SKM-1 (cell line): ENCODE measurements at regions not wholly inside any gene's neighbourhood (a gene's known extent, or its start where the extent isn't known, plus 50 kb on each side); places are given as distances from the start of the nearest gene placed in this dataset.

Experiments used
- DNase-seq: peaks from one replicate; lab custom pipeline; 2025; ENCODE audit not compliant: unreplicated experiment; lab: John Stamatoyannopoulos, UW

- no peak for DNase-seq
Measured at GRCh38 chr6:43951756-43952675, 175.2 kb downstream of the MRPL14 start.

- DNase-seq = peak; percentile 78
Measured at GRCh38 chr6:43951063-43951755, 176.0 kb downstream of the MRPL14 start.

DNA sequence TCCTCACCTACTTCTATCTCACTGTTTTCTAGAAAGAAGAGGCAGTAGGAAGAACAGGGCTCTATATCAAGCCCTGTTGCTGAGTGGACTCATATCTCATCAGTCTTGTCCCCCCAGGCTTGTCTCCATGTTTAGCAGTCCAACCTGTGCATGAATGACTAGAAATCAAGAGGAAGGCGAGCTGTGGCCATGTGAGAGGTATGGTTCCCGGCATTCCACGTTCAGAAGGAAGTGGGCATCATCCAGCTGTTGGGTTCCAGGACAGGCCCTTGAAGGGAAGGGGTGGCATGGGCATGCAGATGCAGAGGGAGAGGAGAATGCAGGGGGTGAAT, 176.6 kb downstream of the MRPL14 start:
- DNase-seq = no peak

DNA sequence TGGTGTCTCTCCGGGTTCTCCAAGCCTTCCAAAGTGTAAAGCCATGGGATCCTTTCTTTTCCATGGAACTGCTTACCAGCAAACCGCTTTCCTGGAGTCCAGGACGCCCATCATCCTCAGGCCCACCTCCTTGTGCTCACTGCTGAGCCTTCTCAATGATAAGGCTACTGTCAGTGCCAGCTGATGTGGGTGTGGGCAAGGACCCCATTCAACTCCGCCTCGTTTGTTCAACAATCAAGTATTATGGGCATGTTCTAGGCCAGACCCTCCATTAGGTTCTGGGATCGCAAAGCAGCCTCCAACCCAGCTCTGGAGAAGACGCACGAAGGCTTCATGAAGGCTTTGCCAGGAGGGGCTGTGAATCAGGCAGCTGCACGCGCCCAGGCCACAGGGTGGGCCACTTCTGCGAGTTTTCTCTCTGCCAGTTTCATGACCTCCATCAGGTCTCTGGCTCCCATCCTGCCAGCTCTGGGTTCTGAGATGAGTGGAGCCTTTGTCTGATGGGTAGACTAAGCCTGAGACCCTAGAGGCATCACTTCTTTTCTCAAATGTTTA, 177.1 kb downstream of the MRPL14 start:
- DNase-seq = no peak

DNA sequence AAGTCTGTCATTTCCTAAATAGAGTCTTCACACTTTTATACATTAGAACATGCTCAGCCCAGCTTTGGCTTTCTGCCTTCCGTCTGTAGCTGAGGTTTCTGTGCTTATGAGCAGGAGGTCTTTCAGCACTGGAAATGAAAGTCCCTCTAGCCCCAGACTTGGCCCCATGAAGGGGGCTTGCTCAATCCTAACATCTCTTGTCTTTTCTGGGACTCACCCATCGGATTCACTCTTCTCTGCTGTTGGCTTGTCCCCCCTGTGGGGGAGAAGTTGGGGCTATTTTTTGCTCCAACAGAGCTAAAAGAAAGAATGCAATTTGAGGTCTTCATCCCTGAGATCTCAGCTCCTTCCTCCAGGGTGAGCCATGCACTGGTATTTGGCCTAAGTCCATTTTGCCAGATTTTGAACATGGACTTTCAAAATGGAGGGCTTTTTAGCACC, 177.7 kb downstream of the MRPL14 start:
- DNase-seq = no peak

GRCh38 chr6:43948527-43949485, 178.4 kb downstream of the MRPL14 start:
- no peak for DNase-seq

- no peak for DNase-seq
Measured at GRCh38 chr6:43947860-43948259, 177.8 kb downstream of the VEGFA start.

DNA sequence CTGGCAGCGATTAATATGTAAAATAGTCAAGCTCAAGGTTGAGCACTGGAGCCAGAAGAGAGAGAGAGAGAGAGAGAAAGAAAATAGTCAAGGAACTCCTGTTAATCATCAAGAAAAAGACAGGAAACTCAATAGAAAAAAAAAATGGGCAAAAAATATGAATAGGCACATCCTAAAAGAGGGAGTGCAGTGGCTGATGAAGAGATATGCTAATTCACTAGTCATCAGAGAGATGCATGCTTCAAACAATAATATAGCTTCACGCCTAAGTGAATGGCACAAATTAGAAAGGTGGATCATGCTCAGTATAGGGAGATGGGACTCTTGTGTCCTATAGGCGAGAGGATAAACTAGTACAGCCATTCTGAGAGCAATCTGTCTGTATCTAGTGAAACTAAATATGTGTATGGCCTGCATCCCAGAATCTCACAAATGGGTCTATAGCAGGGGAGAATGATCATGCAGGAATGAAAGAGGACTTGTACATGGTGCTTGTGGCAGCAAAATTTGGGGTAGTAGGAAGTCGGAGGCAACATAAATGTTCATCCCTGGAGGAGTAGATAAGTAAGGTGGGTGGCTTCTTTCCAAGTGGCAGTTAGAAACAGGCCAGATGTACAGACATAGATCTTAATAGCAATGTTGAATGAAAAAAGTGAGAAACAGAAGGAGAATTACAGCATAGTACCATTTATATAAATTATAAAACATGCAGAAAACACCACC, 176.8 kb downstream of the VEGFA start:
- DNase-seq = no peak

GRCh38 chr6:43945768-43946080, 175.7 kb downstream of the VEGFA start:
- no peak for DNase-seq

DNA sequence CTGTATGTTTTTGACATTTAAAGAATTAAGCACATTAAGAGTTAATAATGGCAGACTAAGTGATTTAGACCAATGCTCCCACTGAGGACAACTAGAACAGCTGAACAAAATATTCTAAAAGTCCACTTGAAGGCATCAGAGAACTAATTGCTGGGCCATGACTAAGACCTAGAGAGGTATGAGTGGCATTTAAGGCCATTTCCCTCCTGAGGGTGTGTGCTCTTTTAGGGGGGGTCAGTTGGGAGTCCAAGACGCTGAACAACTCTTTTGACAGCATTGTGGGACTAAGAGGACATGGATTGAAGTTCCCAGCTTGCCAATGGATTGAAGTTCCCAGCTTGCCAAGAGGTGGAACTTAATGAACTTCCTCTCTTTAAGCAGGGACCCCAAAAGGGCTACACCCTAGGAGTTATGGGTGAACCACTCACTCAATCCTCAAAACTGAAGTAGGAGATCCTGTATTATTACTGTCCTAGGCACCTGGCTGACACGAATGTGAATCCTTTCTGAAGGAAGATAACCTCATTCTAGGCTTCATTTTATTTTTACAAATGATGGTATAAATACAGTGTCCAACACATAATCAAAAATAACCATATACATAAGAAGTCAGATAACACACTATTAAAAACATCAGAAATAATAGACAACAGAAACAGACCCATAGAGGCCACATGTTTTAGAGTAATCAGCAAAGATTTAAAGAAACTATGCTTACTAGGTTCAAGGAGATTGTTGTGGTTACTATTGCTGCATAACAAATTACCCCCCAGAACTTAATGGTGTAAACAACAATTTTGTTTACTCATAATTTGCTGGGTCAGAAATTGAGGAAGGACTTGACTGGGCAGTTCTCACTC, 175.1 kb downstream of the VEGFA start:
- no peak for DNase-seq

DNA sequence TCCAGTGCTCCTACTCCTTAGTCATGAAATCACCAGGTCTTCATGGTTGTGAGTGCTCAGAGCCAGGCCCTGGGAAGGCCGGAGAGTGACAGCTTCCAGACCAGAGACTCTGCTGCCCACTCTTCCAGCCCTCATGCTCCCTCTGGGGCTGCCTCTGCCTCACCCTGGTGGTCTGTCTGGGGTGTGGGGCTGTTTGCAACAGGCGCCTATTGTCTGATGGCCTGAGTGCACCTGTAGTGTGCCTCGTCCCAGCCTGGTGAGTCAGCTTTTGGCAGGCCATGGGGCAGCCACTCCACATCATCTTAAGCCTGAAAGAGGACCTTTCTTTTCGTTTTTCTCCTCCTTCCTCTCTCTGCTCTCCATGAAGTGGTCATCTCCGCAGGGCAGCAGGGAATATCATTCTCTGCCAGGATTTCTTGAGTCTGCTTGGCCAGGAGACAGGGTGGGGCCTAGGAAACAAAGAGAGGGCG, 173.8 kb downstream of the VEGFA start:
- no peak for DNase-seq

DNA sequence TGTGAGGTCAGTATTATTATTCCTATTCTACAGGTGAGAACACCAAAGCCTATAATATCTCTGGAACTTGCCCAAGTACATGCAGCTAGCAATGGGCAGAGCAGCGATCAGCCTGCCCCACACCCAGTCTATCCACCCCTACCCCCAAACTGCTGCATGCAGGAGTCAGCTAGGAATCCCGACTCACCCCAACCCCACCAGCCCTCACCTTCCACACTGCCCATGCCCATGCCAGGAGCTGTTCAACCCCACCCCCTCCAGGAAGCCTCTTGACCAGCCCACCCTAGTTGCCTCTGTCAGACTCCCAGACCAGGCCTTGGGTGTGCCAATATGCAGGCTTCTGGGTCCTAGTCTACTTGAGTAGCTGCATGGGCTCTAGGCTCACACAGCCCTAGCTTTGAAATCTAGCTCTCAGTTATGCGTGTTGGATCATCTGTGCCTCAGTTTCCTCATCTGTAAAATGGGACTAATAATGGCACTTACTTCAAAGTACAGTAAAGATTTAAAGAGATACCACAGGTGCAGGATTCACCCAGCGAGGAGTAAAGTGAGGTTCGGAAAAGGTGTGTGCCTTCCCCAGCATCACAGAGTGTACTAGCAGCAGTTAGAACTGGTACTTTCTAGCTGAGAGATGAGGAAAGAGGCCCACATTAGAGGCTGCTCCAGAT, 173.2 kb downstream of the VEGFA start:
- DNase-seq = no peak

- no peak for DNase-seq
Measured at GRCh38 chr6:43942616-43943015, 172.6 kb downstream of the VEGFA start.

DNA sequence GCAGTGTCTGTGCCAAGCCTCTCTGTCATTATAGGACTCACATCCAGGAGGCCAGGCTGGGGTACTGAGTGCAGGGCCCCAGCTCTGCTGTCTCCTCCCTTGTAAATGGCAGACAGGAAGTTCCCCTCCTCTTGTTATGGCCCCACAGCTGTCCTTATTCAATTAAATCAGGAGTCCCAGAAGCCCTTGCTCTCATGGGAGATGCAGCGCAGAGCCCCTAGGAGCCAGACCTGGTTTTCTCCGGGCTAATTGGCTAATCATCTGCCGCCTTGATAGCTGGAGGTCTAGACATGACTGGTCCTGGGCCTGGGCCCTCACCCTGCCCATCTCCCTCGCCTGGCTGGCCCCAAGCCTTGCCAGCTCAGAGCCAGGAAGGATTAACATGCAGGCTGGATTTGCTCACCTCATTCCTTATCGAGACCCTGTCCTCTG, 172.0 kb downstream of the VEGFA start:
- no peak for DNase-seq

DNA sequence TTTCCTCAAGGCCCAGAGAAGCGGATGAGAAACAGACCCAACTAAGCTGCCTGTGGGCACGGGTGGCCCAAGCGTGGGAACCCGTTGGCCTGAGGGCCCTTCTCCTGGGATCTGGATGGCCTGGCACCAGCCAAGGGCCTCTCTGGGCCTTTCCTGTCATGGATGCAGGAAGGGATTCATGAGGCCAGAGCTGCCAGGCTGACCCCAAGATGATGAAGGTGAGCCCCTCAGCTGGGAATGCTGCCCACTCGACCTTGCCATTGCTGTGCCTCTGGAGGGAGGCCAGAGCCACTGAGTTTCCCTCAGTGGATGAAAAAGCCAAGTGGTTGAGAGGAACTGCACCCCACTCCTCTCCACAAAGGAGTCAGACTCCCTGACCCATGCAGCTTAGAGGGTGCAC, 171.2 kb downstream of the VEGFA start:
- DNase-seq = no peak

DNA sequence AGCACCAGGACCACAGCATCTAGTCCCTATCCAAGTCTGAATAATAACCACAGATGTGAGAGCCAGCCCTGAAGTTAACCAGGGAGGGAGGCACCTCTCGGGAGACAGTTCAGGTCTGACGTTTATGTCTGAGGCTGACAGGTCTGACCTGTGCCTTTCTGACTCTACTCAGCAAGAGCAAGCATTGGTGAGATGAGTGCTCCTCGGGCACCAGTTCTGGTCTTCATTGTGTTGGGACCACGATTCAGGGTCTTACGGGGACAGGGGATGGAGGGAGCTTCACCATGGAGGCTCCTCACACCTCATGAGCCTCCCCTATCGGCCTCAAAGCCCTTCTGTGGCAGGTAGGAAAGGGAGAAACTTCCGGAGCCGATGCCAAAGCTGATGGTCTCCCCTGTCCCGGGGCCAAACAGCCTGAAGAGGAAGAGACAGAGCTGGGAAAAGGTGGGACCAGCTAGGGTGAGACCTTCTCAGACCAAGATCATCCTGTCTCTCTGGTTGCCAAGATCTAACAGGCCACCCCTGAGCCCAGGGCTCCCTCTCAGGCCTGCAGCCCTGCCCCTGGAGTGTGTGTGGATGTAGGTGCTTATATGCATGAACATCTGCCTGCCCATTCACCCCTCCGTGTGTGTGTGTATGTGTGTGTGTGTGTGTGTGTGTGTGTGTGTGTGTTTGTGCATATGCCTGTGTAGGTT, 170.5 kb downstream of the VEGFA start:
- DNase-seq = no peak

GRCh38 chr6:43940071-43940392, 170.0 kb downstream of the VEGFA start:
- no peak for DNase-seq

GRCh38 chr6:43939281-43940070, 169.5 kb downstream of the VEGFA start:
- DNase-seq = no peak
